Activated T-helper 2 cell treated with anti-CD3 and anti-CD28 coated beads, Interferon-gamma antibody, Interleukin-2, Interleukin-4, amounts not matched to agents 10 μg/mL and 5 μg/mL and 100 μg/mL, durations not matched to agents 14 hours and 24 hours and 36 hours (primary cell): ENCODE measurements at regions not wholly inside any gene's neighbourhood (a gene's known extent, or its start where the extent isn't known, plus 50 kb on each side); places are given as distances from the start of the nearest gene placed in this dataset.

Experiments
- DNase-seq: peaks from one replicate; pipeline ENCODE4 v3.0.0; 2021; ENCODE audit warnings: low spot score
- H3K27ac Mint-ChIP-seq: one replicate; pipeline ENCODE4 v1.8.0; 2021; ENCODE audit warnings: mixed read lengths
- H3K27me3 Mint-ChIP-seq: one replicate; pipeline ENCODE4 v1.8.0; 2021; ENCODE audit warnings: low read depth, mixed read lengths
- H3K36me3 Mint-ChIP-seq: one replicate; pipeline ENCODE4 v1.8.0; 2021; ENCODE audit warnings: low read depth, mixed read lengths
- H3K4me1 Mint-ChIP-seq: one replicate; pipeline ENCODE4 v1.8.0; 2021; ENCODE audit warnings: low read depth, mixed read lengths
- H3K4me3 Mint-ChIP-seq: one replicate; pipeline ENCODE4 v1.8.0; 2021; ENCODE audit warnings: low read depth, mild to moderate bottlenecking, moderate library complexity, mixed read lengths
- H3K9me3 Mint-ChIP-seq: one replicate; pipeline ENCODE4 v1.8.0; 2021; ENCODE audit warnings: mixed read lengths
- intact Hi-C: fragments of 100-400 bp; cut with micrococcal nuclease; formaldehyde crosslinking; loops from one replicate; pipeline ENCODE4 v1.15.1; 2023

GRCh38 chr13:86554066-86554465 lies 754.8 kb upstream of the SLITRK6 start:
- no peak overlapping the region for H3K27ac Mint-ChIP-seq
- H3K4me1 Mint-ChIP-seq = no peaks in the 10 kb centered on the region
- no peak overlapping the region for H3K4me3 Mint-ChIP-seq
- peaks cover 19% of the 10 kb centered on the region for H3K9me3 Mint-ChIP-seq
- H3K27me3 Mint-ChIP-seq = no peaks in the 10 kb centered on the region
- intact Hi-C loops = no loop called here
- H3K36me3 Mint-ChIP-seq = no peaks in the 10 kb centered on the region
- DNase-seq = no peak

DNA sequence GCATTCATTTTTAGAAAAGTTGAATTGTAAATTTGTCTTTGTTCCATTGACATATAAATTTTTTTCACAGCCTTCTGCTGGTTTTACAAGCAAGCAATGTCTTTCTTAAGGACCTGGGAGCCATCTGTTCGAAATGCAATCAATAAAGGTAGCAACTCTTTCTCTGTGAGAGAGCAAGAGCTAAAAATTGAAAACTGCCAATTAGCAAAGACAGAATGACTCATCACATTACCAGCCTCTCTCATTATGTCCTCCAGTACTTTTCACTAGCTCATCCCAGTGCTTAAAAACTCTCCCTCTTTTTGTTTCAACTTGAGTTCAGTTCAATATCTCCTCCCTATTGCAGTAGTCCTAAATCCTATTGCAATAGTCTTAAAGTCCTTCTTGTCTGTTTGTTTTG lies 760.7 kb upstream of the SLITRK6 start:
- intact Hi-C loops = no loop called here
- Mint-ChIP-seq H3K36me3 (no peaks in the 10 kb centered on the region), H3K4me1 (no peaks in the 10 kb centered on the region), H3K4me3 (no peak overlapping the region), H3K9me3 (peaks cover 7% of the 10 kb centered on the region), H3K27ac (no peak overlapping the region), H3K27me3 (no peaks in the 10 kb centered on the region)
- no peak for DNase-seq

DNA sequence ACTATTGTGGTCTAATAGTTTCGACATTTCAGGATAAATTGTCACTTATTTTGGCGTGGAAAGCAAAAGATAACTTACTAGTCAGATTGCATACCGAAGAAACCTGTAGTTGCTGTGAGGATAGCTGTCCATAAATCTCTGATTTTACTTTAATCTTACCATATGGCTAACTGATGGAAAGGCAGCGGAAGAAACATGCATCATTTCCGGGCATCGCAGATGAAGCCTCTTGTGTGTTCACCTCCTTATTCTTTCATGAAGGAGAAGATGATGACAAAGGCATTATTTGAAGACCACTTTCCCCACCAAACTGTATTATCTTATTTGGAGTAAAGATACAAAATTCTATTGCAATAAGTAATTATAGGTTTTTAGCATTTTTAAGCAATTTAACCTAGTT lies 763.6 kb upstream of the SLITRK6 start:
- Mint-ChIP-seq H3K36me3 (no peaks in the 10 kb centered on the region), H3K27me3 (no peaks in the 10 kb centered on the region), H3K27ac (no peak overlapping the region), H3K4me3 (no peak overlapping the region), H3K9me3 (peaks cover 7% of the 10 kb centered on the region), H3K4me1 (no peaks in the 10 kb centered on the region)
- no peak for DNase-seq
- intact Hi-C loops = no loop called here

DNA sequence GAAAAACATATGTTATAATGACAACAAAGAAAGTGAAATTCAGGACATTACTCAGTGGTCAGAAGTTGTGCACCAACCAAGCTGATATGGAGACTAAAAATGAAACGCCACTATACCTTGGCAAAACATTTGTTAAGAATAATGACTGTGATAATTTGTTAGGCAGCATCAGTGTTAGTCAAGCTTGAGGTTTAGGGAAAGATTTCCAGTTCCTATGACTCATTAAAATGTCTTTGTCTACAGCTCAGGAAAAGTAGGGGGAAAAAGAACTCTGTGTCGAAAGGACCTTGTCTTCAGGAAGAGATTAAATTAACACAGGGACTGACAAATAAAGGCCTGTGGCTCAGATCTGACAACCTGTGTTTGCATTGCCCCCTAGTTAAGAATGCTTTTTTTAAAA lies 764.1 kb upstream of the SLITRK6 start:
- H3K27ac Mint-ChIP-seq = no peak overlapping the region
- H3K4me1 Mint-ChIP-seq = no peaks in the 10 kb centered on the region
- DNase-seq = no peak
- peaks cover 7% of the 10 kb centered on the region for H3K9me3 Mint-ChIP-seq
- H3K27me3 Mint-ChIP-seq = no peaks in the 10 kb centered on the region
- H3K36me3 Mint-ChIP-seq = no peaks in the 10 kb centered on the region
- intact Hi-C loops = no loop called here
- no peak overlapping the region for H3K4me3 Mint-ChIP-seq

DNA sequence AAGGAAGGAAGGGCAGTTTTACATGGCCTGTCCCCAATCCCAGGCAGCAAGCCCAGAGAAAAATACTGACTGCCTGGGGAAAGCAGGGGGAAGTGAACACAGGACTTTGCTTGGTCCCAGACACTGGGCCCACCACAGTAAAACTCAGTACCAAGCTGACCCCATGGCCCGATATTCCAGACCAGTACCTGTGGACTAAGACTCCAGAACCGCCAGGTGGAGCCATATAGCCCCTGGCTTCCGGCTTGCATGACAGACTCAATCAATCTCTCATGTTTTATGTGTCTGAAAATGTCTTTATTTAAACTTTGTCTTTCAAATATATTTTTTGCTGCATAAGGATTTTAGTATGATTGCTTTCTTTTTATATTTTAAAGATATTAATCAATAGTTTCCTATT lies 767.9 kb upstream of the SLITRK6 start:
- no peak for DNase-seq
- no peaks in the 10 kb centered on the region for H3K36me3 Mint-ChIP-seq
- H3K4me1 Mint-ChIP-seq = no peaks in the 10 kb centered on the region
- no peak overlapping the region for H3K4me3 Mint-ChIP-seq
- H3K27me3 Mint-ChIP-seq = no peaks in the 10 kb centered on the region
- peaks cover 18% of the 10 kb centered on the region for H3K9me3 Mint-ChIP-seq
- intact Hi-C loops = no loop called here
- H3K27ac Mint-ChIP-seq = no peak overlapping the region

DNA sequence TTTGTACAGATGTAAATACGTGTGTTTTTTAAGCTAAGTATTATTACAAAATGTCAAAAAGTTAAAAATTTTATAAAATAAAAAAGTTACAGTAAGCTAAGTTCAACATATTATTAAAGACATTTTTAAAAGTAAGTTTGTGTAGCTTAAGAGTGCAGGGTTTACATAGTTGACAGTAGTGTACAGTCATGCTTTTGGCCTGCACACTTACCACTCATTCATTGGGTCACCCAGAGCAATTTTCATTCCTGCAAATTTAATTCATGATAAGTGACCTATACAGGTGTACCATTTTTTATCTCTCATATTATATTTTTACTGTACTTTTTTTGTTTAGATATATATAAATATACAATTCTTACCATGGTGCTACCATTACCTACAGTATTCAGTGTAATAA lies 769.9 kb upstream of the SLITRK6 start:
- Mint-ChIP-seq H3K9me3 (peaks cover 19% of the 10 kb centered on the region), H3K27ac (no peak overlapping the region), H3K4me3 (no peak overlapping the region), H3K4me1 (no peaks in the 10 kb centered on the region), H3K27me3 (no peaks in the 10 kb centered on the region), H3K36me3 (no peaks in the 10 kb centered on the region)
- intact Hi-C loops = no loop called here
- DNase-seq = no peak

- H3K9me3 Mint-ChIP-seq = peaks cover 24% of the 10 kb centered on the region
- DNase-seq = no peak
- H3K36me3 Mint-ChIP-seq = no peaks in the 10 kb centered on the region
- H3K4me3 Mint-ChIP-seq = no peak overlapping the region
- H3K27ac Mint-ChIP-seq = no peak overlapping the region
- H3K4me1 Mint-ChIP-seq = no peaks in the 10 kb centered on the region
- intact Hi-C loops = no loop called here
- H3K27me3 Mint-ChIP-seq = no peaks in the 10 kb centered on the region
Observed at GRCh38 chr13:86569974-86570373, 770.8 kb upstream of the SLITRK6 start.

GRCh38 chr13:86572115-86572514 lies 772.9 kb upstream of the SLITRK6 start:
- Mint-ChIP-seq H3K4me1 (no peaks in the 10 kb centered on the region), H3K4me3 (no peak overlapping the region), H3K27me3 (no peaks in the 10 kb centered on the region), H3K9me3 (peaks cover 24% of the 10 kb centered on the region), H3K36me3 (no peaks in the 10 kb centered on the region), H3K27ac (no peak overlapping the region)
- intact Hi-C loops = no loop called here
- DNase-seq = no peak

- Mint-ChIP-seq H3K4me3 (no peak overlapping the region), H3K27me3 (no peaks in the 10 kb centered on the region)
- intact Hi-C loops = no loop called here
Observed at GRCh38 chr13:86579662-86580061, 780.4 kb upstream of the SLITRK6 start.

DNA sequence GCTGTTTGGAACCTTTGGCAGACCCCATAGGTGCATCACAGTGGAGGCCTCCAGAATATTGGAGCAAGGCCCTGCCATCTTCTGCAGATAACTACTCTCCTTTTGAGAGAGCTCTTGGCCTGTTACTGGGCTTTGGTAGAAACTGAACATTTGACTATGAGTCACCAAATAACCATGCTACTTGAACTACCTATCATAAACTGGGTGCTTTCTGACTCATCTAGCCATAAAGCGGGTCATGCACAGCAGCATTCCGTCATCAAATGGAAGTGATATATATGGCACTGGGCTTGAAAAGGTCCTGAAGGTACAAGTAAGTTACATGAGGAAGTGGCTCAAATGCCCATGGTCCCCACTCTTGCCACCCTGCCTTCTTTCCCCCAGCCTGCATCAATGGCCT lies 782.5 kb upstream of the SLITRK6 start:
- Mint-ChIP-seq H3K27ac (no peak overlapping the region), H3K4me1 (no peaks in the 10 kb centered on the region), H3K4me3 (no peak overlapping the region), H3K36me3 (no peaks in the 10 kb centered on the region), H3K9me3 (peaks cover 27% of the 10 kb centered on the region), H3K27me3 (no peaks in the 10 kb centered on the region)
- no peak for DNase-seq
- intact Hi-C loops = no loop called here

More at GRCh38 chr13:86579662-86580061, 780.4 kb upstream of the SLITRK6 start:
- no peak for DNase-seq
- Mint-ChIP-seq H3K36me3 (no peaks in the 10 kb centered on the region), H3K9me3 (peaks cover 20% of the 10 kb centered on the region), H3K27ac (no peak overlapping the region), H3K4me1 (no peaks in the 10 kb centered on the region)

GRCh38 chr13:86584301-86584700 lies 785.1 kb upstream of the SLITRK6 start:
- intact Hi-C loops = no loop called here
- H3K27me3 Mint-ChIP-seq = no peaks in the 10 kb centered on the region

GRCh38 chr13:86585835-86586234 lies 786.6 kb upstream of the SLITRK6 start:
- no peak for DNase-seq
- Mint-ChIP-seq H3K36me3 (no peaks in the 10 kb centered on the region), H3K9me3 (peaks cover 35% of the 10 kb centered on the region), H3K27me3 (no peaks in the 10 kb centered on the region), H3K4me1 (no peaks in the 10 kb centered on the region), H3K27ac (no peak overlapping the region), H3K4me3 (no peak overlapping the region)
- intact Hi-C loops = no loop called here

More at GRCh38 chr13:86584301-86584700, 785.1 kb upstream of the SLITRK6 start:
- Mint-ChIP-seq H3K4me1 (no peaks in the 10 kb centered on the region), H3K27ac (no peak overlapping the region), H3K4me3 (no peak overlapping the region), H3K9me3 (peaks cover 39% of the 10 kb centered on the region), H3K36me3 (no peaks in the 10 kb centered on the region)
- no peak for DNase-seq

DNA sequence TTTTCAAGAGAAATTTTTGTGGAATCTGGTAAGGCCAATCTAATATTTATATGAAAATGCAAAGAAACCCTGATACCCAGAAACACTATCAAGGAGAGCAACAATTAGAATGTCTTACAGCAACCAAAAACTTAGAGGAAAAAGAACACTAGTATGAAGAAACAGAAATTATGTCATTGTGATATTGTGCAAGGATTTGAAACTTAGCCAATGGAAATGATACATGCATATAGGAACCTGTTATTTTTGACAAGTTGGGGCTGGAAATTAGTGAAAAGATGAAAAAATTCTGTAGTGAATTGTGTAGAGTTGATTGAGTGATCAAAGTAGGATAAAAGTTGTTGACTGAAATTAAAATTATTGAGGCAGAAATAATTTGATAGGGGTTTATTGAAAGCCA lies 792.6 kb upstream of the SLITRK6 start:
- no peaks in the 10 kb centered on the region for H3K4me1 Mint-ChIP-seq
- no peaks in the 10 kb centered on the region for H3K36me3 Mint-ChIP-seq
- intact Hi-C loops = no loop called here
- DNase-seq = no peak
- H3K27me3 Mint-ChIP-seq = no peaks in the 10 kb centered on the region
- peaks cover 25% of the 10 kb centered on the region for H3K9me3 Mint-ChIP-seq
- no peak overlapping the region for H3K27ac Mint-ChIP-seq
- H3K4me3 Mint-ChIP-seq = no peak overlapping the region

DNA sequence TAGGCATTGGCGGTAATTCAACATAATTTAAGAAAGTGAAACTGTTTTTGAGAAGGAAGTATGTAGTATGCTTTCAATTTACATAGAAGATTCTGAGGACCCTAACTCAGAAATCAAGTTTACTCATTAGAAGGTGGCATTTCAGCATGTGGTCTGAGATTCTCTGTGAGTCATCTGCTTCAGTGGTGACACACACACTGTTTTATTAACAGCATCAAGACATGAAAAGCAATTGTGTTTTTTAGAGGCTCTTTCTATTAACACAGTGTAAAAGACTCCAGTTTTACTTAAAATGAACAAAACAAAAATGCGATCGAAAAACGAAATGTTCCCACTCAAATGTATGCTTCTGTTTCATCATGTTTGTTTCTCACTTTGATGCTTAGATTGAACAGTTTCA lies 802.1 kb upstream of the SLITRK6 start:
- no peaks in the 10 kb centered on the region for H3K36me3 Mint-ChIP-seq
- H3K27me3 Mint-ChIP-seq = no peaks in the 10 kb centered on the region
- H3K9me3 Mint-ChIP-seq = peaks cover 24% of the 10 kb centered on the region
- no peak overlapping the region for H3K4me3 Mint-ChIP-seq
- H3K27ac Mint-ChIP-seq = no peak overlapping the region
- H3K4me1 Mint-ChIP-seq = no peaks in the 10 kb centered on the region
- intact Hi-C loops = no loop called here
- no peak for DNase-seq
